Heart right ventricle (tissue), 16 donors: ENCODE measurements at regions not wholly inside any gene's neighbourhood (a gene's known extent, or its start where the extent isn't known, plus 50 kb on each side); places are given as distances from the start of the nearest gene placed in this dataset.

Source experiments
- ATAC-seq, 8 donors: fragments of 200-7000 bp; cut with Tn5 transposase; one replicate each; pipeline ENCODE4 v1.9.1; 2020; ENCODE audit warnings: mild to moderate bottlenecking in 8 of 8, moderate library complexity in 8 of 8, moderate number of reproducible peaks in 1 of 8
- DNase-seq, 2 donors: peaks; one replicate each; pipeline ENCODE4 v3.0.0-alpha.2; 2020
- H3K27ac ChIP-seq, 10 donors: fragments of 200-600 bp; sonication (generic) in 2 of 10; one replicate each; pipeline versions ENCODE4 v1.5.0 to v1.8.0; 2020 to 2022; ENCODE audit warnings: mild to moderate bottlenecking in 3 of 10
- H3K27me3 ChIP-seq, 7 donors: fragments of 200-600 bp; one replicate each; pipeline ENCODE4 v1.8.0; 2021 to 2022; ENCODE audit warnings: mild to moderate bottlenecking in 2 of 7
- H3K36me3 ChIP-seq, 9 donors: fragments of 200-600 bp; sonication (generic) in 1 of 9; one replicate each; pipeline versions ENCODE4 v1.5.0 to v1.8.0; 2020 to 2022; ENCODE audit warnings: mild to moderate bottlenecking in 2 of 9
- H3K4me1 ChIP-seq, 9 donors: fragments of 200-600 bp; sonication (generic) in 1 of 9; one replicate each; pipeline versions ENCODE4 v1.5.0 to v1.8.0; 2020 to 2022; ENCODE audit warnings: mild to moderate bottlenecking in 4 of 9
- H3K4me3 ChIP-seq, 10 donors: fragments of 200-600 bp; sonication (generic) in 2 of 10; one replicate each; pipeline versions ENCODE4 v1.5.0 to v1.8.0; 2020 to 2022; ENCODE audit warnings: mild to moderate bottlenecking in 7 of 10, moderate library complexity in 2 of 10
- H3K9me3 ChIP-seq, 11 donors: fragments of 200-600 bp in 10 of 11; sonication (generic) in 2 of 11; one replicate each; pipeline versions ENCODE4 v1.5.0 to v1.8.0; 2013 to 2022; ENCODE audit warnings: mild to moderate bottlenecking in 2 of 11, control low read depth in 1 of 11, moderate library complexity in 1 of 11
- WGBS, 2 donors: extraction: QIAGEN DNeasy Blood & Tissue Kit; methylation state at CpG; one replicate each; pipeline ENCODE4 v1.1.7; 2013; ENCODE audit warnings: inconsistent platforms in 1 of 2; 5-methylcytosine and 5-hydroxymethylcytosine counted together
- intact Hi-C, 10 donors: fragments of 100-400 bp; cut with DNase I; formaldehyde crosslinking; loops; one replicate each; pipeline versions ENCODE4 v1.11.1 to v1.14.2; 2022
- TF ChIP-seq, protein P1 (sequence below), 9 donors: fragments of 200-600 bp; sonication (generic) in 2 of 9; IDR thresholded peaks; one replicate each; pipeline versions ENCODE4 v1.5.0 to v1.8.0; 2021 to 2022; ENCODE audit warnings: antibody characterized with exemption in 9 of 9, mild to moderate bottlenecking in 5 of 9, moderate library complexity in 1 of 9
- donor health status: Arrhythmogenic right ventricular cardiomyopathy.
- donor health status: ischemic (EF 13 %, LVEDD 7.1; RV severe dilation, severe dysfunction).
- donor health status: healthy with polysubstance abuse.
- donor health status: DM: no; HTN: yes; CAD: no.
- donor health status: DM: no; HTN: no; CAD: no.
- donor health status: ischemic (EF 25% LVEDD 6.9; RV normal size, moderate dysfunction).
- donor health status: ischemic (EF 25% LVEDD 5.7; RV mildly dilated, moderate dysfunction).
- donor health status: healthy.
- donor health status: DM: yes; HTN: yes; CAD: no.
- donor health status: Ischemic cardiomyopathy.
- donor health status: ischemic (EF 35%, LVEDD 5.7; RV mildly dilated, moderate dysfunction).
- donor health status: nonischemic (EF 11% LVEDD 7.7; RV severe dilation, severe dysfunction).
- donor health status: DM: yes; HTN: yes; CAD: no.
- donor health status: PGD.
- donor health status: ischemic (EF 29% LVEDD 5.4; RV normal size, mild dysfunction).
- donor health status: nonischemic (EF 23%, LVEDD 6.1; RV moderate dilation, normal function).

DNA sequence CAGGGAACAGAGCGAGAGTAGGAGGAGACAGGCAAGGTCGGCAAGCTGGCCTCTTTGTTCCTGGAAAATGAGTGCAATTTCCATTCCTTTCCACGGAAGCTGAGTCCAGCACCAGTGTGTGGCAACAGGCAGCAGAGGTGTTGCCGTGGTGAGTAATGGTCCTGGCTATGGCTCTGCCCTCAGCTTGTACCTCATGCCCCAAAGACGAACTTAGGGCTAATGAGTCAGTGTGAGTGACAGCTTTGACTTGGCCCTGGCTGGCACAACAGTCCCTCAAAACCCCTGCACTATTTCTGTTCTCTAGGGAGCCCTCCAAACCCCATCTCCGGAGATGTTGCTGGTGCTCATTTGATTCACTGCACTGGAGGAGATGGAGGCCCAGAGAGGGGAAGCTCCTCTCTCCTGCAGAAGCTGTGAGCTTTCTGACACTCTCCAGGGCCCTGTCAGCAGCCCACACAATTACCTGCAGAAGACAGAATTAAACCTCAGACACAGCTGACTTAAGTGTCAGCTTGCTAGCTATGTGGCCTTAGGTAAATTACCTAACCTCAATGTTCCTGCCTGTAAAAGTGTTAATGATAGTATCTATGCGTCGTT, 129.9 kb downstream of the TMEM132E start:
- H3K9me3 ChIP-seq, result no peaks in the 10 kb centered on the region
- WGBS, 2 donors, result 46 to 49% methylated on average over 8 of the region's 8 CpGs
- TF ChIP-seq, protein P1, sequence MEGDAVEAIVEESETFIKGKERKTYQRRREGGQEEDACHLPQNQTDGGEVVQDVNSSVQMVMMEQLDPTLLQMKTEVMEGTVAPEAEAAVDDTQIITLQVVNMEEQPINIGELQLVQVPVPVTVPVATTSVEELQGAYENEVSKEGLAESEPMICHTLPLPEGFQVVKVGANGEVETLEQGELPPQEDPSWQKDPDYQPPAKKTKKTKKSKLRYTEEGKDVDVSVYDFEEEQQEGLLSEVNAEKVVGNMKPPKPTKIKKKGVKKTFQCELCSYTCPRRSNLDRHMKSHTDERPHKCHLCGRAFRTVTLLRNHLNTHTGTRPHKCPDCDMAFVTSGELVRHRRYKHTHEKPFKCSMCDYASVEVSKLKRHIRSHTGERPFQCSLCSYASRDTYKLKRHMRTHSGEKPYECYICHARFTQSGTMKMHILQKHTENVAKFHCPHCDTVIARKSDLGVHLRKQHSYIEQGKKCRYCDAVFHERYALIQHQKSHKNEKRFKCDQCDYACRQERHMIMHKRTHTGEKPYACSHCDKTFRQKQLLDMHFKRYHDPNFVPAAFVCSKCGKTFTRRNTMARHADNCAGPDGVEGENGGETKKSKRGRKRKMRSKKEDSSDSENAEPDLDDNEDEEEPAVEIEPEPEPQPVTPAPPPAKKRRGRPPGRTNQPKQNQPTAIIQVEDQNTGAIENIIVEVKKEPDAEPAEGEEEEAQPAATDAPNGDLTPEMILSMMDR (IDR thresholded peaks at IDR 0.05), result no peak
- intact Hi-C loops, result no loop called here
- ATAC-seq, result no peak
- peaks cover 0 to 41% (median 18%) of the 10 kb centered on the region in 7 donors for H3K27me3 ChIP-seq
- DNase-seq, result no peak
- no peak overlapping the region for H3K27ac ChIP-seq
- H3K4me1 ChIP-seq, result no peaks in the 10 kb centered on the region
- no peaks in the 10 kb centered on the region for H3K36me3 ChIP-seq
- no peak overlapping the region for H3K4me3 ChIP-seq

DNA sequence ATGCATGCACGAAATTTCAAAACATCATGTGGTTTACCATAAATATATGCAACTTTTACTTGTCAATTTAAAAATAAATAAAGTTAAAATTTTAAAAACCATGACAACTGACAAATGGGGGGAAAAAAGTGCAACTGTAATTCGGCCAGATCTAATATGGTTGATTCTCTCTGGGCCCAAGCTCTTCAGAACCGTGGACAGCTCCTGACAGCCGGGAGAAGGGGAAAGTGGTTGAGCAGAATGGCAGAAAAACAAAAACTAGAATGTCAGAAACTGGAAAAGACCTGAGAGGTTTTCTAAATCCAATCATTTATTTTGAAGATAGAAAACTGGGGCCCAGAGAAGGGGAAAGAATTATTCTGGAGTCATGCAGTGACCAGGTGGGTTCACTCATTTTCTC, 126.6 kb downstream of the TMEM132E start:
- Histone ChIP-seq H3K9me3 (no peaks in the 10 kb centered on the region), H3K27me3 (peaks cover 0 to 30% (median 12%) of the 10 kb centered on the region in 7 donors), H3K36me3 (no peaks in the 10 kb centered on the region), H3K27ac (no peak overlapping the region), H3K4me3 (no peak overlapping the region), H3K4me1 (no peaks in the 10 kb centered on the region)
- DNase-seq (peak in 1 of 2 donors; percentile 13), ATAC-seq (no peak)
- WGBS, 2 donors, result 5 to 6% methylated on average over 4 of the region's 4 CpGs
- intact Hi-C loops, result no loop called here
- TF ChIP-seq, protein P1 (IDR thresholded peaks at IDR 0.05), result no peak

- Histone ChIP-seq H3K27ac (no peak overlapping the region), H3K4me1 (no peaks in the 10 kb centered on the region), H3K27me3 (peaks cover 0 to 28% (median 8%) of the 10 kb centered on the region in 7 donors), H3K9me3 (no peaks in the 10 kb centered on the region), H3K36me3 (no peaks in the 10 kb centered on the region), H3K4me3 (no peak overlapping the region)
- intact Hi-C loops, result no loop called here
- peak; percentile 15 to 18 for DNase-seq
- TF ChIP-seq, protein P1 (IDR thresholded peaks at IDR 0.05), result no peak
- ATAC-seq, result no peak
- WGBS, 2 donors, result 11 to 12% methylated on average over 3 of the region's 3 CpGs
Measured at GRCh38 chr17:34703533-34703932, 124.2 kb downstream of the TMEM132E start.

DNA sequence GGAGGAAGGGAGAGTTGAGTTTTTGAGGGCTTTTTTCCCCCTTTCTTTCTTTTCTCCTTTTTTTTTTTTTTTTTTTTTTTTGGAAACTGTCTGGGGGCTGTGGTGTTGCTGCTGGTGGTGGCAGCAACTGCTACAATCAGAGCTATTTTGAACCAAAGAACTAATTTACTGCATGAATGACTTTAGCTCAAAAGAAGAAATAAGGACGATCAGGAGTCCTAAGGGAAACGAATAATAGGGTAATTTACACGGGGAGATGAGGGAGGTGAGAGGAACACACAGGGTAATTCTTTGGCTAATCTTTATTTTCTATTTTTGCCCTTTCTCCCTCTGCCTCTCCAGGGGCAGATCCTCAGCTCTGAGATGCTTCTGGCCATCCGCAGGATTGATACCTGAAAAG, 119.8 kb downstream of the TMEM132E start:
- Histone ChIP-seq H3K27ac (no peak overlapping the region), H3K27me3 (peaks cover 0 to 28% (median 11%) of the 10 kb centered on the region in 7 donors), H3K36me3 (no peaks in the 10 kb centered on the region), H3K4me1 (no peaks in the 10 kb centered on the region), H3K4me3 (no peak overlapping the region), H3K9me3 (no peaks in the 10 kb centered on the region)
- TF ChIP-seq, protein P1 (IDR thresholded peaks at IDR 0.05), result no peak
- WGBS, 2 donors, result 52 to 66% methylated on average over 4 of the region's 4 CpGs
- DNase-seq (no peak), ATAC-seq (no peak)
- intact Hi-C loops, result no loop called here
